ENCODE measurements at regions not wholly inside any gene's neighbourhood (a gene's known extent, or its start where the extent isn't known, plus 50 kb on each side); places are given as distances from the start of the nearest gene placed in this dataset.

- no peak for TF ChIP-seq CTCF (IDR thresholded peaks at IDR 0.05)
- TF ChIP-seq POLR2A (IDR thresholded peaks at IDR 0.05) = no peak
- TF ChIP-seq POLR2AphosphoS5 (IDR thresholded peaks at IDR 0.05; ENCODE audit: insufficient read depth in 1 of 2, low read depth in 1 of 2) = no peak
Observed at GRCh38 chr10:106198275-106198674, 966.2 kb downstream of the SORCS1 start.
